Esophagus muscularis mucosa (tissue), 4 donors: ENCODE measurements at regions not wholly inside any gene's neighbourhood (a gene's known extent, or its start where the extent isn't known, plus 50 kb on each side); places are given as distances from the start of the nearest gene placed in this dataset.

Experiments used
- DNase-seq: peaks from one replicate; pipeline ENCODE4 v3.0.0-alpha.2; 2017; ENCODE audit errors: extremely low spot score
- H3K27ac ChIP-seq, 4 donors: fragments of 200-600 bp; sonication (generic); replicated peaks in 1 of 4; 1 replicate in 3 of 4; 2 replicates in 1 of 4; pipeline ENCODE4 v1.5.1; 2016 to 2019; ENCODE audit warnings: mild to moderate bottlenecking in 1 of 4
- H3K27me3 ChIP-seq, 4 donors: fragments of 200-600 bp; sonication (generic); one replicate each; pipeline versions ENCODE4 v1.5.1 to v1.6.0; 2016 to 2019
- H3K36me3 ChIP-seq, 4 donors: fragments of 200-600 bp; sonication (generic); one replicate each; pipeline ENCODE4 v1.5.1; 2016 to 2019
- H3K4me1 ChIP-seq, 4 donors: fragments of 200-600 bp; sonication (generic); one replicate each; pipeline ENCODE4 v1.5.1; 2016 to 2019
- H3K4me3 ChIP-seq, 4 donors: fragments of 200-600 bp; sonication (generic); 1 replicate in 2 of 4; 2 replicates in 2 of 4; pipeline ENCODE4 v1.5.1; 2016 to 2019; ENCODE audit warnings: mild to moderate bottlenecking in 4 of 4, moderate library complexity in 1 of 4
- H3K9me3 ChIP-seq, 4 donors: fragments of 200-600 bp; sonication (generic); 1 replicate in 3 of 4; 2 replicates in 1 of 4; pipeline ENCODE4 v1.5.1; 2016 to 2019
- EP300 ChIP-seq: sonication (generic); formaldehyde crosslinking; IDR thresholded peaks from one replicate; pipeline ENCODE4 v1.6.1; 2017; ENCODE audit warnings: antibody characterized with exemption
- POLR2A ChIP-seq: fragments of 450-650 bp; IDR thresholded peaks from one replicate; pipeline ENCODE4 v1.6.1; 2017; ENCODE audit warnings: antibody characterized with exemption, moderate library complexity, mild to moderate bottlenecking, low read depth
- POLR2AphosphoS5 ChIP-seq, 2 donors: sonication (generic); formaldehyde crosslinking; IDR thresholded peaks; one replicate each; pipeline ENCODE4 v1.6.1; 2017; ENCODE audit warnings: antibody characterized with exemption in 2 of 2
- WGBS: methylation state at CpG from one replicate; pipeline ENCODE4 v1.1.5; 2018; 5-methylcytosine and 5-hydroxymethylcytosine counted together
- intact Hi-C: fragments of 100-400 bp; cut with DNase I; formaldehyde crosslinking; loops from one replicate; pipeline ENCODE4 v1.15.1; 2023
- TF ChIP-seq, protein P1 (sequence below), 3 experiments: fragments of 200-600 bp in 2 of 3; fragments of 450-650 bp in 1 of 3; sonication (generic) in 2 of 3; IDR thresholded peaks; one replicate each; pipeline ENCODE4 v1.5.1; 2017 to 2019; ENCODE audit warnings: antibody characterized with exemption in 3 of 3, mild to moderate bottlenecking in 2 of 3, moderate library complexity in 1 of 3

DNA sequence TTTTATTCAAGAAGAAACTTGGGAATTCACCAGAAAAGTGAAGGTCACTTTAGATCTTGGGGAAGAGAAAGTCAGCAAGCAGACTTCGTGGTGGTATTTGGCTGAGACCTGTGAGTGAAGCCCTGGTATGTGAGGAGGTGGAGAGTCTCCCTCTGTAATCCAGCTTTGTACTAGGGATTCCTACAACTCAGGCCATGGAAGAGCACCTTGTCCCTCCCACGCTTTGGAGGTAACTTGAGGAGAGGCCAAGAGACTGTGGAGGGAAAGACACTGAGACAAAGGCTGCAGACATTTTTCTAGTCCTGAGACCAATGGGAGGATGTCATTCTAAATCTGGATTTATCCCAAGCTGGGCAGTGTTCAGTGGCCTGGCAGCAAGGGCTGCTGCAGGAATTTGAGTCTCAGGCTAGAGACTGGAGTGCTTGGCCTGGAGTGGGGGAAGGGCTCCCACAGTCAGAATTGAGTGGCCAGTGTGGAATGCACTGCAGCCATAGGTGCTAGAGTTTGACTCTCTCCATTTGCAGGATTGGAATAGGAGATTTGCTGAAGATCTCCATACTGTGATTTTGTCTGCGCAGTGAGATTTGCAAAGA is 219.0 kb downstream of the ACTR3 start:
- 62% methylated on average over 3 of the region's 3 CpGs for WGBS
- no peak for DNase-seq
- no peaks in the 10 kb centered on the region for H3K36me3 ChIP-seq
- intact Hi-C loops: no loop called here
- H3K9me3 ChIP-seq: peaks cover 0 to 21% (median 11%) of the 10 kb centered on the region in 4 donors
- TF ChIP-seq, protein P1, sequence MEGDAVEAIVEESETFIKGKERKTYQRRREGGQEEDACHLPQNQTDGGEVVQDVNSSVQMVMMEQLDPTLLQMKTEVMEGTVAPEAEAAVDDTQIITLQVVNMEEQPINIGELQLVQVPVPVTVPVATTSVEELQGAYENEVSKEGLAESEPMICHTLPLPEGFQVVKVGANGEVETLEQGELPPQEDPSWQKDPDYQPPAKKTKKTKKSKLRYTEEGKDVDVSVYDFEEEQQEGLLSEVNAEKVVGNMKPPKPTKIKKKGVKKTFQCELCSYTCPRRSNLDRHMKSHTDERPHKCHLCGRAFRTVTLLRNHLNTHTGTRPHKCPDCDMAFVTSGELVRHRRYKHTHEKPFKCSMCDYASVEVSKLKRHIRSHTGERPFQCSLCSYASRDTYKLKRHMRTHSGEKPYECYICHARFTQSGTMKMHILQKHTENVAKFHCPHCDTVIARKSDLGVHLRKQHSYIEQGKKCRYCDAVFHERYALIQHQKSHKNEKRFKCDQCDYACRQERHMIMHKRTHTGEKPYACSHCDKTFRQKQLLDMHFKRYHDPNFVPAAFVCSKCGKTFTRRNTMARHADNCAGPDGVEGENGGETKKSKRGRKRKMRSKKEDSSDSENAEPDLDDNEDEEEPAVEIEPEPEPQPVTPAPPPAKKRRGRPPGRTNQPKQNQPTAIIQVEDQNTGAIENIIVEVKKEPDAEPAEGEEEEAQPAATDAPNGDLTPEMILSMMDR (IDR thresholded peaks at IDR 0.05): no peak
- no peaks in the 10 kb centered on the region for H3K27me3 ChIP-seq
- no peaks in the 10 kb centered on the region for H3K4me1 ChIP-seq
- H3K4me3 ChIP-seq: no peak overlapping the region
- H3K27ac ChIP-seq: no peak overlapping the region

DNA sequence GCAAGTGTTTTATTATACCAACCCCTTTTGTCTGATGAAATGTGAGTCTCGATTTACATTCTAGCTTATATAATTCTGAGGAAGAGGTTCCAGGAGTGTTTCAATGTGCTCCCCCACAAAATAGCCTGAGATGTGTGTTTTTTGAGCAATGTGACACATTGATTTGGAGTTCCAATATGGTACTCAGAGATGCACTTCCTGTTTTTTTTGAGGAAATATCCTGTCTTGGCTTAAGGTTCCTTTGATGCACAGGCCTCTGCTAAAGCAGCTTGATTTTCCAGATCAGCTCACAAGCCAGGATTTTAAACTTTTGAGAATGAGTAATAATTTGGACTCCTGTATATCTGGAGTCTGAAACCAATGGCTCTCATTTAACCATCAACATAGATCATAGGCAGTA is 221.4 kb downstream of the ACTR3 start:
- Histone ChIP-seq H3K4me1 (no peaks in the 10 kb centered on the region), H3K9me3 (no peaks in the 10 kb centered on the region), H3K36me3 (no peaks in the 10 kb centered on the region), H3K27me3 (no peaks in the 10 kb centered on the region), H3K4me3 (no peak overlapping the region), H3K27ac (no peak overlapping the region)
- TF ChIP-seq, protein P1 (IDR thresholded peaks at IDR 0.05): no peak
- no peak for TF ChIP-seq EP300
- no peak for TF ChIP-seq POLR2AphosphoS5 (IDR thresholded peaks at IDR 0.05)
- TF ChIP-seq POLR2A: no peak
- no peak for DNase-seq
- intact Hi-C loops: no loop called here
- 88% methylated on average over 1 of the region's 1 CpG for WGBS

- DNase-seq: no peak
- intact Hi-C loops: no loop called here
- H3K4me1 ChIP-seq: no peaks in the 10 kb centered on the region
- no peak overlapping the region for H3K27ac ChIP-seq
- 75% methylated on average over 6 of the region's 6 CpGs for WGBS
- no peaks in the 10 kb centered on the region for H3K27me3 ChIP-seq
- no peak overlapping the region for H3K4me3 ChIP-seq
- no peaks in the 10 kb centered on the region for H3K9me3 ChIP-seq
- TF ChIP-seq POLR2A (no peak), EP300 (no peak), POLR2AphosphoS5 (IDR thresholded peaks at IDR 0.05) (no peak)
- TF ChIP-seq, protein P1 (IDR thresholded peaks at IDR 0.05): no peak
- H3K36me3 ChIP-seq: no peaks in the 10 kb centered on the region
These were observed 223.6 kb downstream of the ACTR3 start for GRCh38 chr2:114113518-114113917.

GRCh38 chr2:114118088-114118487 is 228.2 kb downstream of the ACTR3 start:
- TF ChIP-seq EP300 (no peak), POLR2AphosphoS5 (IDR thresholded peaks at IDR 0.05) (no peak), POLR2A (no peak)
- TF ChIP-seq, protein P1 (IDR thresholded peaks at IDR 0.05): no peak
- Histone ChIP-seq H3K4me3 (no peak overlapping the region), H3K36me3 (no peaks in the 10 kb centered on the region), H3K27ac (no peak overlapping the region), H3K9me3 (no peaks in the 10 kb centered on the region), H3K27me3 (no peaks in the 10 kb centered on the region), H3K4me1 (no peaks in the 10 kb centered on the region)
- no peak for DNase-seq
- intact Hi-C loops: no loop called here
- 76% methylated on average over 2 of the region's 2 CpGs for WGBS

DNA sequence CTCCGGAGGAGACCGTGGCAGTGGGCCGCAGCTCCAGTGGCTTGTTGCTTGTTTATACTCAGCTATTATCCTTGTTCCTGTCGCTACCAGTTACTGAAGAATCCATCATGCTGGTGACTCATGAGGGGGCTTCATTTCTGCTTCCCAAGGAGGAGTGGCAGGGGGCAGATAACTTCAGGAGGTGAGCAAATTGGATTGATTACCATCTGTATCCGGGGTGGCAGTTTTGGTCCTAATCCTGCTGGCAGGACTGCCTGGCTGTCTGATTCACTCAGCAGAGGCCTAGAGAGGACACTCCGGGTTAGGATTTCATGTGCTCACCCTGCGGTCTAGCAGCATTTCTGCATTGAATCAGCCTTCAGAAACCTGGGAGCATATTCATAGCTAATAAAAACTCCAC is 230.0 kb downstream of the ACTR3 start:
- no peaks in the 10 kb centered on the region for H3K36me3 ChIP-seq
- H3K9me3 ChIP-seq: no peaks in the 10 kb centered on the region
- TF ChIP-seq, protein P1 (IDR thresholded peaks at IDR 0.05): no peak
- TF ChIP-seq POLR2A (no peak), POLR2AphosphoS5 (IDR thresholded peaks at IDR 0.05) (no peak), EP300 (no peak)
- no peak overlapping the region for H3K4me3 ChIP-seq
- intact Hi-C loops: no loop called here
- DNase-seq: no peak
- 58% methylated on average over 6 of the region's 7 CpGs for WGBS
- no peaks in the 10 kb centered on the region for H3K27me3 ChIP-seq
- no peak overlapping the region for H3K27ac ChIP-seq
- H3K4me1 ChIP-seq: no peaks in the 10 kb centered on the region
